Activated CD4-positive, alpha-beta memory T cell treated with anti-CD3 and anti-CD28 coated beads for 36 hours (primary cell): ENCODE measurements at regions not wholly inside any gene's neighbourhood (a gene's known extent, or its start where the extent isn't known, plus 50 kb on each side); places are given as distances from the start of the nearest gene placed in this dataset.
A peak's percentile ranks its signal among the peaks of the same experiment; 100 is the strongest.
"Not testable (repeated sequence)": the region's sequence is repeated elsewhere in the genome, so short reads cannot be mapped to it uniquely, and the experiment has no call there.

Experiments used
- CTCF ChIA-PET: fragments of 350-600 bp; sonication (Branson Sonifier 250); formaldehyde crosslinking; loops from one replicate; lab custom pipeline; 2021; ENCODE audit warnings: antibody characterized with exemption, inconsistent platforms; lab: Charles Lee
- POLR2A ChIA-PET: fragments of 350-600 bp; sonication (Branson Sonifier 250); formaldehyde crosslinking; loops from one replicate; lab custom pipeline; 2021; ENCODE audit warnings: antibody characterized with exemption; lab: Charles Lee
- DNase-seq: peaks from one replicate; pipeline ENCODE4 v3.0.0-alpha.2; 2020
- H3K27ac Mint-ChIP-seq: one replicate; pipeline ENCODE4 v1.8.0; 2021; ENCODE audit warnings: mixed read lengths
- H3K27me3 Mint-ChIP-seq: one replicate; pipeline ENCODE4 v1.8.0; 2021; ENCODE audit warnings: mixed read lengths
- H3K36me3 Mint-ChIP-seq: one replicate; pipeline ENCODE4 v1.8.0; 2021; ENCODE audit warnings: mixed read lengths
- H3K4me1 Mint-ChIP-seq: one replicate; pipeline ENCODE4 v1.8.0; 2021; ENCODE audit warnings: low read depth, mixed read lengths
- H3K4me3 Mint-ChIP-seq: one replicate; pipeline ENCODE4 v1.8.0; 2021; ENCODE audit warnings: mild to moderate bottlenecking, mixed read lengths
- H3K9me3 Mint-ChIP-seq: one replicate; pipeline ENCODE4 v1.8.0; 2021; ENCODE audit warnings: mixed read lengths
- intact Hi-C: fragments of 100-400 bp; cut with micrococcal nuclease; formaldehyde crosslinking; loops from one replicate; pipeline ENCODE4 v1.15.1; 2023

- POLR2A ChIA-PET: no interaction called here
- Mint-ChIP-seq H3K9me3 (no peaks in the 10 kb centered on the region), H3K4me3 (no peak overlapping the region), H3K27ac (no peak overlapping the region), H3K36me3 (no peaks in the 10 kb centered on the region), H3K27me3 (peaks cover 2% of the 10 kb centered on the region), H3K4me1 (peaks cover 2% of the 10 kb centered on the region)
- intact Hi-C loops: no loop called here
- no peak for DNase-seq
- CTCF ChIA-PET: interaction anchor here (0.6 to 1.3 kb wide), 3 partner anchors 15 to 329 kb away, joined by 3 to 5 read pairs (median 3); no protein-coding TSS in a partner anchor
Observed at GRCh38 chr6:6744551-6744950, 156.0 kb downstream of the LY86 start.

GRCh38 chr6:6745637-6746332, 157.3 kb downstream of the LY86 start:
- CTCF ChIA-PET, H3K9me3 Mint-ChIP-seq, H3K36me3 Mint-ChIP-seq, H3K4me3 Mint-ChIP-seq, intact Hi-C loops, H3K27me3 Mint-ChIP-seq, POLR2A ChIA-PET, DNase-seq, H3K27ac Mint-ChIP-seq: not testable (repeated sequence)
- H3K4me1 Mint-ChIP-seq: peaks cover 11% of the 10 kb centered on the region

DNA sequence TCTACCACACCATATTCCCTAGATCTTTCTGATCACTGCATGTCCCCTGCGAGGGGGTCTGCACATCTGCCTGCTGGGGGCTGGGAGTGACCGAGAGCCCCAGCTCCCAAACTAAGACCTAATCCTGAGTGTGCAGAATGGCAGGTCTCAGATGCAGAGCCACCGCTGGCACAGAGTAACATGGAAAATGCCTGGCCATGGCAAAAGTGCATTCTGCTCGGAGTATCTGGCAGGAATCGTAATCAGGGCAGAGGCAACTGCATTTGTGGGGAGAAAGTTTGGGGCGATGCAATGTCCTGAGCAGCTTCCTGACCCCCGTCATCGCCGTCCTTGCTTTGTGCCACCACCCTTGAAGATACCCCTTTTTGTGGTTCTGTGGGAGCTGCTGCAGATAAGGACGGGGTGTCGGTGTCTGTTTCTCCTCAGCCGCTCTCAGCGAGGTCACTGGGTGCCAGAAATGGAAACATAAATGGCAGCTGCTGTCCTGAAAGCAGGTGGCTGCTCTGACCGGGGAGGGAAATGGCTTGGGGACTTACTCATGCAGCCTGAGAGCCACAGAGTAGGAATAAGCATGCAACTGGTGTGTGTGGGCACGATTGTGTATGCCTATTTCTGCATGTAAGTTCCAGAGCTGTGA, 157.9 kb downstream of the LY86 start:
- Mint-ChIP-seq H3K9me3 (no peaks in the 10 kb centered on the region), H3K36me3 (no peaks in the 10 kb centered on the region), H3K27me3 (peaks cover 2% of the 10 kb centered on the region), H3K4me3 (no peak overlapping the region), H3K4me1 (peaks cover 17% of the 10 kb centered on the region), H3K27ac (no peak overlapping the region)
- intact Hi-C loops: no loop called here
- ChIA-PET CTCF (no interaction called here), POLR2A (no interaction called here)
- DNase-seq: no peak

- no peak for DNase-seq
- Mint-ChIP-seq H3K27ac (no peak overlapping the region), H3K27me3 (peaks cover 2% of the 10 kb centered on the region), H3K4me3 (no peak overlapping the region), H3K4me1 (peaks cover 21% of the 10 kb centered on the region), H3K9me3 (no peaks in the 10 kb centered on the region), H3K36me3 (no peaks in the 10 kb centered on the region)
- intact Hi-C loops: no loop called here
- POLR2A ChIA-PET: no interaction called here
- CTCF ChIA-PET: no interaction called here
Observed at GRCh38 chr6:6746970-6747338, 158.4 kb downstream of the LY86 start.

DNA sequence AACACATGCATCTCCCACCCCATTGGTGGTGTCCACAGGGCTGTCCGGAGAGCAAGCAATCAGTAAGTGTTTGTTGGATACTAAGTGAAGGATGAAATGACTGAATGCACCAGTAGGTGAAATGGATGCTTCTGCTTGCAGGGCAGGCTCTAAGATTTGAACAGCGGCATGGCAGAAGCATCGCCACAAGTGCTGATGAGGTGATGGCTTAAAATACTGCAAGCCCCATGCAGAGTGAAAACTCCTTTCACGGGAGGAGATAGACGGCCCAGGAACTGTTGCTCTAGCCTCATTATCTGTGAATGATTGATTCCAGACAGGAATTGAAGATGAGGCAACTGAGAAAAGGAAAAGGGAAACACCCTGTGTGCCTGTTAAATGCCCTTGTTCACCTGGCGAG, 158.9 kb downstream of the LY86 start:
- DNase-seq: no peak
- Mint-ChIP-seq H3K4me3 (no peak overlapping the region), H3K27ac (no peak overlapping the region), H3K27me3 (peaks cover 2% of the 10 kb centered on the region), H3K36me3 (no peaks in the 10 kb centered on the region), H3K4me1 (peaks cover 23% of the 10 kb centered on the region), H3K9me3 (no peaks in the 10 kb centered on the region)
- intact Hi-C loops: no loop called here
- ChIA-PET CTCF (no interaction called here), POLR2A (no interaction called here)

GRCh38 chr6:6748001-6748400, 159.5 kb downstream of the LY86 start:
- no peak overlapping the region for H3K27ac Mint-ChIP-seq
- ChIA-PET CTCF (interaction anchor here (1.2 kb wide), 1 partner anchor 14 kb away, joined by 4 read pairs; no protein-coding TSS in a partner anchor), POLR2A (no interaction called here)
- H3K4me3 Mint-ChIP-seq: no peak overlapping the region
- peaks cover 2% of the 10 kb centered on the region for H3K27me3 Mint-ChIP-seq
- H3K4me1 Mint-ChIP-seq: peaks cover 23% of the 10 kb centered on the region
- H3K9me3 Mint-ChIP-seq: no peaks in the 10 kb centered on the region
- H3K36me3 Mint-ChIP-seq: no peaks in the 10 kb centered on the region
- intact Hi-C loops: no loop called here
- no peak for DNase-seq

GRCh38 chr6:6749702-6750491, 161.4 kb downstream of the LY86 start:
- H3K4me3 Mint-ChIP-seq: no peak overlapping the region
- H3K4me1 Mint-ChIP-seq: peaks cover 23% of the 10 kb centered on the region
- POLR2A ChIA-PET: no interaction called here
- intact Hi-C loops: loop anchor here (5.0 kb wide), 1 partner anchor 47 kb away; no protein-coding TSS in a partner anchor
- CTCF ChIA-PET: interaction anchor here (2.3 kb wide), 1 partner anchor 10 kb away, joined by 9 read pairs; no protein-coding TSS in a partner anchor
- H3K36me3 Mint-ChIP-seq: no peaks in the 10 kb centered on the region
- no peaks in the 10 kb centered on the region for H3K9me3 Mint-ChIP-seq
- peak overlapping the region; percentile 40 for H3K27ac Mint-ChIP-seq
- H3K27me3 Mint-ChIP-seq: peaks cover 5% of the 10 kb centered on the region
- DNase-seq: peak; percentile 75

GRCh38 chr6:6750594-6751265, 162.2 kb downstream of the LY86 start:
- H3K4me3 Mint-ChIP-seq: no peak overlapping the region
- no peaks in the 10 kb centered on the region for H3K9me3 Mint-ChIP-seq
- no peak overlapping the region for H3K27ac Mint-ChIP-seq
- peaks cover 23% of the 10 kb centered on the region for H3K4me1 Mint-ChIP-seq
- H3K27me3 Mint-ChIP-seq: peaks cover 5% of the 10 kb centered on the region
- no peak for DNase-seq
- ChIA-PET POLR2A (no interaction called here), CTCF (interaction anchor here (0.8 to 2.3 kb wide), 2 partner anchors 9 to 74 kb away, joined by 3 to 9 read pairs; no protein-coding TSS in a partner anchor)
- intact Hi-C loops: loop anchor here (1.0 to 5.0 kb wide), 2 partner anchors 47 to 66 kb away; no protein-coding TSS in a partner anchor
- no peaks in the 10 kb centered on the region for H3K36me3 Mint-ChIP-seq

GRCh38 chr6:6751266-6751596, 162.7 kb downstream of the LY86 start:
- peaks cover 5% of the 10 kb centered on the region for H3K27me3 Mint-ChIP-seq
- DNase-seq: no peak
- H3K9me3 Mint-ChIP-seq: no peaks in the 10 kb centered on the region
- H3K4me3 Mint-ChIP-seq: no peak overlapping the region
- POLR2A ChIA-PET: no interaction called here
- peaks cover 23% of the 10 kb centered on the region for H3K4me1 Mint-ChIP-seq
- no peak overlapping the region for H3K27ac Mint-ChIP-seq
- intact Hi-C loops: loop anchor here (1.0 to 5.0 kb wide), 2 partner anchors 46 to 67 kb away; no protein-coding TSS in a partner anchor
- CTCF ChIA-PET: interaction anchor here (0.8 to 2.3 kb wide), 2 partner anchors 9 to 74 kb away, joined by 3 to 9 read pairs; no protein-coding TSS in a partner anchor
- no peaks in the 10 kb centered on the region for H3K36me3 Mint-ChIP-seq

- H3K9me3 Mint-ChIP-seq: no peaks in the 10 kb centered on the region
- peak; percentile 57 for DNase-seq
- H3K27me3 Mint-ChIP-seq: peaks cover 5% of the 10 kb centered on the region
- ChIA-PET CTCF (interaction anchor here (2.3 kb wide), 1 partner anchor 8 kb away, joined by 9 read pairs; no protein-coding TSS in a partner anchor), POLR2A (no interaction called here)
- no peak overlapping the region for H3K4me3 Mint-ChIP-seq
- H3K36me3 Mint-ChIP-seq: no peaks in the 10 kb centered on the region
- intact Hi-C loops: loop anchor here (1.0 to 5.0 kb wide), 2 partner anchors 46 to 67 kb away; no protein-coding TSS in a partner anchor
- no peak overlapping the region for H3K27ac Mint-ChIP-seq
- H3K4me1 Mint-ChIP-seq: peaks cover 23% of the 10 kb centered on the region
Observed at GRCh38 chr6:6751619-6752023, 163.1 kb downstream of the LY86 start.

DNA sequence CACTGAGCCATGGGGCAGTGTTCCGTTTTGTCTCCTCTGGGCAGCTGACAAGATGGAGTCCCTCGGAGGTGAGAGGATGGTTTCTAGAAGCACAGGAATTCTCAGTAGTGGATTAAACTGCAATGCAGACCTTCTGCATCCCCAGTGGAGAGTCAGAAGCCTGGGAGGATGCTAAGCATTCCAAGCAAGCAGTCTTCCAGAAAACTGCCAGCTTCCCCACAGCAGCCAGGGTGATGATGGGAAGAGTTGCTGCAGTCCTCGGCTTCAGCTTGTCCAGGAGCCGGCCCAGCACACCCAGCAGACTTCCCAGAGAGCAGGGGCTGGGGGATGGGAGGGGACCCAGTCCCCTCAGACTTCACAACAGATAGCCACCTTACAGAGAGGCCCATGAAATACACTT, 163.6 kb downstream of the LY86 start:
- CTCF ChIA-PET: no interaction called here

More for the DNA sequence above, 163.6 kb downstream of the LY86 start:
- POLR2A ChIA-PET: no interaction called here
- Mint-ChIP-seq H3K27ac (no peak overlapping the region), H3K9me3 (no peaks in the 10 kb centered on the region), H3K4me1 (peaks cover 23% of the 10 kb centered on the region), H3K27me3 (peaks cover 5% of the 10 kb centered on the region), H3K4me3 (no peak overlapping the region), H3K36me3 (no peaks in the 10 kb centered on the region)
- intact Hi-C loops: loop anchor here (5.0 kb wide), 1 partner anchor 45 kb away; no protein-coding TSS in a partner anchor
- DNase-seq: no peak
